KOPT-K1 (cell line): ENCODE measurements at regions not wholly inside any gene's neighbourhood (a gene's known extent, or its start where the extent isn't known, plus 50 kb on each side); places are given as distances from the start of the nearest gene placed in this dataset.
"Not testable (repeated sequence)": the region's sequence is repeated elsewhere in the genome, so short reads cannot be mapped to it uniquely, and the experiment has no call there.

Experiments
- H3K27ac ChIP-seq: fragments of 200-600 bp; sonication (generic); 2 replicates; pipeline ENCODE4 v1.5.1; 2016; ENCODE audit warnings: antibody characterized with exemption, mild to moderate bottlenecking, low read depth, low read length; ENCODE audit not compliant: poor library complexity, severe bottlenecking
- H3K36me3 ChIP-seq: fragments of 200-600 bp; sonication (generic); 2 replicates; pipeline ENCODE4 v1.5.1; 2017; ENCODE audit warnings: antibody characterized with exemption, mild to moderate bottlenecking, low read length, moderate library complexity; ENCODE audit not compliant: insufficient read depth
- H3K9me3 ChIP-seq: fragments of 200-600 bp; sonication (generic); 2 replicates; pipeline ENCODE4 v1.5.1; 2017; ENCODE audit warnings: antibody characterized with exemption, low read length, mild to moderate bottlenecking; ENCODE audit not compliant: insufficient read depth, poor library complexity, severe bottlenecking

DNA sequence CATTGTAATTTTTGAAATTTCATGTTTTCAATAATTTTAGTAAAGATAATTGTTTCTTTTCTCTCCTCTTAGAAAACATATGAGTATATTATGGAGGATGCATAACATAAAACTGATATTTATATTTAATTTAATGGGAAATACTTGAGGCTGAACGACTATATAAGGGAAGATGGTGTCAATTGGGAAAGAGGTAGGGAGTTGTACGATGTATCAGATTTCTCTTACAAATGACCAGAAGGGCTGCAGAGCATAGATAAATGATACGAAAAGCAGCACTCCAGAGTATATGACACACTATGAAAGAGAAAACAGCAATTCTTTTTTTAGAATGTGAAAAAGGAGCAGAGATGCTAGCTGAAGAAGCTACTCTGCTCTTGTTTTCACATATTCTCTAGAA lies 1308.0 kb upstream of the MIR17HG start:
- H3K9me3 ChIP-seq: no peaks in the 10 kb centered on the region
- no peaks in the 10 kb centered on the region for H3K36me3 ChIP-seq
- no peak overlapping the region for H3K27ac ChIP-seq

GRCh38 chr13:90047600-90047999 lies 1299.9 kb upstream of the MIR17HG start:
- Histone ChIP-seq H3K36me3 (no peaks in the 10 kb centered on the region), H3K27ac (no peak overlapping the region), H3K9me3 (peaks cover 11% of the 10 kb centered on the region)

DNA sequence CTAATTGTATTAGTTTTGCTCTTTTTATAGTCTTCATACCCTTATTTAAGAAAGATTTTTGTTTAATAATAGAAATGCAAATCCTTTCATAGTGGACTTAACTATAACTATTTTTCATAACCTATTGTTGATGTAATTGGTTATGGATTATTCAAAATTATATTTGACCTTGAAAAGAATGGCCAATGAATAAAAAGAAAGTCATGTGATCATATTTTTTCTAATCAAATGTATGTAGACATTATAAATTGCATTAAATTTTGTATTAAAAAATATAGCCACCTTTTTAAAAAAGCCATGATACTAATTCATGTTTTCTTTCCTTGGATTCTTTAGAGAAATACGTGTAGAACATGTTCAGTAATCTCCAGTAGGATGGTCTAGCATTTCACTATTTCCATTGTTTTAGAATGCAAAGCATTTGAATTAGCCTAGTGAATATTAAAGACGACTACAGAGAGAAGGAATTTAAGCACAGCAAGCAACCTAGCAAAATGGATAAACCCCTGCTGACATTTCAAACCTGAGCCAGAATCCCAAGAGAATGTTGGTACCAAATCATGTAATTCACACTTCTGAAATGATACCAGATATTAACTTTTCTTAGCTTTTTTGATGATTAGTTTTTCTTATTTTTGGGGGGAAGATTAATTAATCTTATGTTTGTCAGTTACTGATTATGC lies 1297.4 kb upstream of the MIR17HG start:
- Histone ChIP-seq H3K27ac (no peak overlapping the region), H3K36me3 (no peaks in the 10 kb centered on the region), H3K9me3 (peaks cover 11% of the 10 kb centered on the region)

GRCh38 chr13:90055121-90055520 lies 1292.4 kb upstream of the MIR17HG start:
- no peaks in the 10 kb centered on the region for H3K36me3 ChIP-seq
- no peak overlapping the region for H3K27ac ChIP-seq
- H3K9me3 ChIP-seq: no peaks in the 10 kb centered on the region

DNA sequence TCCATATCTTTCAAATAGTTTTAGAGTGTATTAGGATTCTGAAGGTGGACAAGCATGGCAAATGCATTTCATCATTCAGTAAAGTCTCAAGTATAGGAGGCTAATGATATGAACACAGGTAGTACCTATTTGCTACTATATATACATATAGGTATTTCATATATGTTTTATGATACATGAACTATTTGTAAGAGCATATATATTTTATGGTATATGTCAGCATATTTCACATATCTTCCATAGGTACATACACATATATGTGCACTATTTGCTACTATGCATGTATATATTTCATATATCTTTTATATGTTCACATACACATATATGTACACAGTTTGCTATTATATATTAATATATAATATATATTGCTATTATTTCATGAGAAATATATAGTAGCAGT lies 1291.7 kb upstream of the MIR17HG start:
- H3K36me3 ChIP-seq: no peaks in the 10 kb centered on the region
- no peak overlapping the region for H3K27ac ChIP-seq
- no peaks in the 10 kb centered on the region for H3K9me3 ChIP-seq

- H3K27ac ChIP-seq, H3K9me3 ChIP-seq, H3K36me3 ChIP-seq: not testable (repeated sequence)
Observed at GRCh38 chr13:90064226-90064625, 1283.3 kb upstream of the MIR17HG start.

- no peak overlapping the region for H3K27ac ChIP-seq
Observed at GRCh38 chr13:90068658-90069057, 1278.8 kb upstream of the MIR17HG start.

DNA sequence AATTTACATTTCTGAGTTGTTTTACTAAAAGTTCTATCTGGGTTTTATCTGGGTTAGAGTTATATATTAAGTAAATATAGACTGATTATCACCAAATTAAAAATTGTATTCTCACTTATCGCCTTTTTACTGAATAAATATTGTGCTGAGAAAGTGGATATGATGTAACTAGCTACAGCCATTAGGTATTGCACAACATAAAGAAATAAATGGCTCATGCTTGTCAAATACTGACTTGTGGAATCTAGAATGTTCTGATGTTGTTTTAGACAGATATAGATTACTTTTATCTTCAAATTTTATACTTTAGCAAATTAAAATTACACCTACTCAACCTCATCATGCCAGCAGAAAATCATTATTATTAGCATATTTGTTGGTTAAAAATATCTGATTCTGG lies 1277.1 kb upstream of the MIR17HG start:
- no peak overlapping the region for H3K27ac ChIP-seq
- no peaks in the 10 kb centered on the region for H3K36me3 ChIP-seq
- H3K9me3 ChIP-seq: no peaks in the 10 kb centered on the region

More at GRCh38 chr13:90068658-90069057, 1278.8 kb upstream of the MIR17HG start:
- Histone ChIP-seq H3K36me3 (no peaks in the 10 kb centered on the region), H3K9me3 (no peaks in the 10 kb centered on the region)

DNA sequence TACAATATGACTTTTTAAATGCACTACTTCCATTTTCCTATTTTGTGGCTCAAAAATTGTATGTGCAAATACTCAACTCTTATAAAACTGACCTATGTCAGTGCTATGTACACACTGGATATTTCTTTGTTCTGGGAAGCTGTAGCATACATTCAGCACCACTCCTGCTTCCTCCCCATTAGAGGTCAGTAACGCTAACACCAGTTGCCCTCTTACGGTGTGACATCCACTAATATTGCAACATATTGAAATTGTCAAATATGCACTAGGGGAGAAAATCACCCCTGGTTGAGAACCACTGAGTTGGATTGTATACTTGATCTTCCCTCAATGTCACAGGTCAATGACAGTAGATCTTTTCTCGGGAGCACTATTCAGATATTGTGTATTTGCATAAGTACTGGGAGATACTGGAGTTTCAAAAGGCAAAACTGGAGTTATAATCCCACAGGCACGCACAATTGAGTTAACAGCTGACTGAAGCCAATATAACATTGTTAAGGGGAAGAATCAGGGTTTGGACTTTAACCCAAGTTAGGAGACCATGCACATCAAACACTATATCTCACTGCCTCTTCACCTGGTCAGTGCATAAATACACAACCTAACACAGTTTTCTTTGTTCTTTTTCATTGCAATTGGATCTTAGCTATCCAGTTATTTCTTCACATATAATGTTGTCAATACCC lies 1276.5 kb upstream of the MIR17HG start:
- H3K27ac ChIP-seq: no peak overlapping the region
- no peaks in the 10 kb centered on the region for H3K36me3 ChIP-seq

GRCh38 chr13:90084684-90085290 lies 1262.7 kb upstream of the MIR17HG start:
- Histone ChIP-seq H3K36me3 (no peaks in the 10 kb centered on the region), H3K27ac (no peak overlapping the region), H3K9me3 (no peaks in the 10 kb centered on the region)

More for the DNA sequence above, 1276.5 kb upstream of the MIR17HG start:
- no peaks in the 10 kb centered on the region for H3K9me3 ChIP-seq

GRCh38 chr13:90089051-90089450 lies 1258.4 kb upstream of the MIR17HG start:
- no peaks in the 10 kb centered on the region for H3K36me3 ChIP-seq
- no peaks in the 10 kb centered on the region for H3K9me3 ChIP-seq
- H3K27ac ChIP-seq: no peak overlapping the region

- Histone ChIP-seq H3K36me3 (no peaks in the 10 kb centered on the region), H3K9me3 (no peaks in the 10 kb centered on the region), H3K27ac (no peak overlapping the region)
Observed at GRCh38 chr13:90091611-90092010, 1255.9 kb upstream of the MIR17HG start.

DNA sequence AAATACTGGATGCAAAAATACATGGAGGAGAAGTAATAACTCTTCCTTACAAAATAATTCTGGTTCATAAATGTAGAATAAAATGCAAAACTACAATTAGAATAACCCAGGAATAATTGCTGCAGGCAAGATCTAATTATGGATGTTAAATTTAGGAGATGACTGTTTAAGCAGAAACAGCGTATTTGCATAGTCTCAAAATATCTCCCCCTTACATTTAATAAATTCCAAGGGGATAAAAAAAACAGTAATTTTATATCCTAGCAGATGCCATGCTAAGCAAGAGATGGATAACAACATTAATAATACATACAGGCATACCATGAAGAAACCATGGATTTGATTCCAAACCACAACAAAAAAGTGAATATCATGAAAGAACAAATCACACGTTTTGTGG lies 1253.1 kb upstream of the MIR17HG start:
- no peak overlapping the region for H3K27ac ChIP-seq
- no peaks in the 10 kb centered on the region for H3K36me3 ChIP-seq
- H3K9me3 ChIP-seq: no peaks in the 10 kb centered on the region

DNA sequence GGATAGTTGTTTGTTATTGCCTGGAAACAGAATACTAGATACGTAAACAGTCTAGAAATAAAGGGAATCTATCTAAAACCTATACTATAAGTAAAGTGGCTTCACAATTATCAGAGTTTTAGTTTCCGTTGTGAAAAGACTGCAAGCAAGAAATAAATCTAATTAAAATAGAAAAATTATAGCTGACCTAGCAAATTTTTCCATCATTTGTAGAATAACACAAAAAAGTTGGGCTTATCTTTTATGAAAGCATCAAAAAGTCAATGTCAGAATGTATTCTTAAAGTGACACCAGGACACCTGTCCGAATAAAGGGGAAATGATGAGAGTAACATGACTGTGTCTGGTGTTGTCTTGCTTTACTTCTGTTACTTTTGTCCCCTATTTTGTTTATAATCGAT lies 1248.9 kb upstream of the MIR17HG start:
- Histone ChIP-seq H3K27ac (no peak overlapping the region), H3K9me3 (no peaks in the 10 kb centered on the region), H3K36me3 (no peaks in the 10 kb centered on the region)

DNA sequence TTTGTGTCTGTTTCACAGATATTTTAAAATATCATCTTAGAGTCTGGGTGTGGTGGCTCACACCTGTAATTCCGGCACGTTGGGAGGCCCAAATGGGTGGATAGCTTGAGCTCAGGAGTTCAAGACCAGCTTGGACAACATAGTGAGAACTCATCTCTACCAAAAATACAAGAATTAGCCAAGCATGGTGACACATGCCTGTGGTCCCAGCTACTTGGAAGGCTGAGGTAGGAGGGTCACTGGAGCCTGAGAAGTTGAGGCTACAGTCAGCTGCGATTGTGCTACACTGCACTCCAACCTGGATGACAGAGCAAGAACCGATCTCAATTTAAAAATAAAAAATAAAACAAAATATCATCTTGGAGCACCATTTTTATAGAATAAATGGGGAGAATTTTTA lies 1247.6 kb upstream of the MIR17HG start:
- Histone ChIP-seq H3K9me3 (no peaks in the 10 kb centered on the region), H3K36me3 (no peaks in the 10 kb centered on the region), H3K27ac (no peak overlapping the region)
